Suprapubic skin (tissue), 4 donors: ENCODE measurements at regions not wholly inside any gene's neighbourhood (a gene's known extent, or its start where the extent isn't known, plus 50 kb on each side); places are given as distances from the start of the nearest gene placed in this dataset.

ENCODE experiments used
- POLR2A ChIP-seq, 2 donors: fragments of 450-650 bp; IDR thresholded peaks; one replicate each; pipeline ENCODE4 v1.6.1; 2017; ENCODE audit warnings: antibody characterized with exemption in 2 of 2, mild to moderate bottlenecking in 2 of 2, moderate library complexity in 2 of 2
- POLR2AphosphoS5 ChIP-seq, 3 donors: sonication (generic); formaldehyde crosslinking; IDR thresholded peaks; one replicate each; pipeline ENCODE4 v1.6.1; 2017; ENCODE audit warnings: antibody characterized with exemption in 3 of 3
- TF ChIP-seq, protein P1 (sequence below), 2 donors: fragments of 200-600 bp in 1 of 2; fragments of 450-650 bp in 1 of 2; sonication (generic) in 1 of 2; IDR thresholded peaks; one replicate each; pipeline ENCODE4 v1.5.1; 2016 to 2019; ENCODE audit warnings: antibody characterized with exemption in 2 of 2, mild to moderate bottlenecking in 1 of 2, moderate library complexity in 1 of 2

- TF ChIP-seq, protein P1, sequence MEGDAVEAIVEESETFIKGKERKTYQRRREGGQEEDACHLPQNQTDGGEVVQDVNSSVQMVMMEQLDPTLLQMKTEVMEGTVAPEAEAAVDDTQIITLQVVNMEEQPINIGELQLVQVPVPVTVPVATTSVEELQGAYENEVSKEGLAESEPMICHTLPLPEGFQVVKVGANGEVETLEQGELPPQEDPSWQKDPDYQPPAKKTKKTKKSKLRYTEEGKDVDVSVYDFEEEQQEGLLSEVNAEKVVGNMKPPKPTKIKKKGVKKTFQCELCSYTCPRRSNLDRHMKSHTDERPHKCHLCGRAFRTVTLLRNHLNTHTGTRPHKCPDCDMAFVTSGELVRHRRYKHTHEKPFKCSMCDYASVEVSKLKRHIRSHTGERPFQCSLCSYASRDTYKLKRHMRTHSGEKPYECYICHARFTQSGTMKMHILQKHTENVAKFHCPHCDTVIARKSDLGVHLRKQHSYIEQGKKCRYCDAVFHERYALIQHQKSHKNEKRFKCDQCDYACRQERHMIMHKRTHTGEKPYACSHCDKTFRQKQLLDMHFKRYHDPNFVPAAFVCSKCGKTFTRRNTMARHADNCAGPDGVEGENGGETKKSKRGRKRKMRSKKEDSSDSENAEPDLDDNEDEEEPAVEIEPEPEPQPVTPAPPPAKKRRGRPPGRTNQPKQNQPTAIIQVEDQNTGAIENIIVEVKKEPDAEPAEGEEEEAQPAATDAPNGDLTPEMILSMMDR (IDR thresholded peaks at IDR 0.05) = no peak
- no peak for TF ChIP-seq POLR2AphosphoS5 (IDR thresholded peaks at IDR 0.05)
- no peak for TF ChIP-seq POLR2A (IDR thresholded peaks at IDR 0.05)
These were observed 1393.3 kb upstream of the ATXN8OS start for GRCh38 chr13:68714292-68714691.
